HepG2 (cell line): ENCODE measurements at regions not wholly inside any gene's neighbourhood (a gene's known extent, or its start where the extent isn't known, plus 50 kb on each side); places are given as distances from the start of the nearest gene placed in this dataset.

Experiments
- ATAC-seq: fragments of 200-7000 bp; cut with Tn5 transposase; 3 replicates; pipeline ENCODE4 v1.9.1; 2020; ENCODE audit warnings: mild to moderate bottlenecking, moderate library complexity
- BruUV-seq: library from RNA; stranded (reverse); fragments of 400-500 nt; replicated peaks from 2 replicates; lab custom pipeline; 2021; lab: Mats Ljungman, UMichigan
- CTCF ChIA-PET: fragments of 300-600 bp; formaldehyde crosslinking; extraction: SDS; loops from one replicate; lab custom pipeline; 2021; ENCODE audit warnings: low total read pairs, inconsistent platforms, low intra/inter-chr PET ratio; lab: Yijun Ruan, JAX
- POLR2A ChIA-PET: fragments of 350-600 bp; sonication (Branson Sonifier 250); formaldehyde crosslinking; loops from one replicate; lab custom pipeline; 2020; ENCODE audit warnings: antibody characterized with exemption, inconsistent platforms; lab: Yijun Ruan, JAX
- DNase-seq: peaks from one replicate; pipeline ENCODE4 v3.0.0-alpha.2; 2015; ENCODE audit warnings: low spot score
- FAIRE-seq: peaks from 3 replicates; lab custom pipeline; 2011; peaks lifted over from hg19 to GRCh38; lab: Jason Lieb, UNC
- H2AFZ ChIP-seq: one replicate; pipeline ENCODE4 v1.6.1; 2011; ENCODE audit warnings: low read length, inconsistent platforms
- H3K27ac ChIP-seq: fragments of 300-600 bp; 3 replicates; pipeline ENCODE4 v1.8.0; 2011; ENCODE audit warnings: mixed run types, mild to moderate bottlenecking, mixed read lengths, low read length, inconsistent platforms; ENCODE audit not compliant: insufficient read depth; ENCODE audit errors: extremely low read length
- H3K27me3 ChIP-seq, 2 experiments: fragments of 200-600 bp in 1 of 2; 2 replicates in 1 of 2; 3 replicates in 1 of 2; pipeline versions ENCODE4 v1.6.0 to v1.8.0; 2011; ENCODE audit warnings: low read length in 2 of 2, mild to moderate bottlenecking in 2 of 2, moderate library complexity in 2 of 2, inconsistent platforms in 1 of 2; ENCODE audit not compliant: insufficient read depth in 2 of 2, control insufficient read depth in 1 of 2
- H3K36me3 ChIP-seq, 2 experiments: fragments of 200-600 bp in 1 of 2; replicated peaks in 1 of 2; 2 replicates in 1 of 2; 3 replicates in 1 of 2; pipeline versions ENCODE4 v1.5.1 to v1.8.0; 2011; ENCODE audit warnings: low read length in 2 of 2, inconsistent platforms in 1 of 2; ENCODE audit not compliant: insufficient read depth in 2 of 2, control insufficient read depth in 1 of 2
- H3K4me1 ChIP-seq: 2 replicates; pipeline ENCODE4 v1.5.1; 2012; ENCODE audit warnings: low read length, inconsistent platforms; ENCODE audit not compliant: insufficient read depth
- H3K4me2 ChIP-seq: 2 replicates; pipeline ENCODE4 v1.6.0; 2011; ENCODE audit warnings: low read depth, low read length, inconsistent platforms
- H3K4me3 ChIP-seq, 3 experiments: fragments of 200-600 bp in 1 of 3; sonication (generic), shearing (Covaris generic) in 1 of 3; replicated peaks in 1 of 3; 2 replicates each; pipeline ENCODE4 v1.5.1; 2011 to 2016; ENCODE audit warnings: low read length in 3 of 3, inconsistent platforms in 2 of 3, low read depth in 2 of 3, mild to moderate bottlenecking in 2 of 3, control low read depth in 1 of 3, mixed read lengths in 1 of 3; ENCODE audit not compliant: insufficient read depth in 1 of 3
- H3K79me2 ChIP-seq: one replicate; pipeline ENCODE4 v1.6.1; 2011; ENCODE audit warnings: low read length, inconsistent platforms; ENCODE audit not compliant: insufficient read depth
- H3K9ac ChIP-seq: 2 replicates; pipeline ENCODE4 v1.6.0; 2011; ENCODE audit warnings: mild to moderate bottlenecking, low read depth, low read length, inconsistent platforms; ENCODE audit not compliant: insufficient read depth
- H3K9me3 ChIP-seq: 2 replicates; pipeline ENCODE4 v1.5.1; 2012; ENCODE audit warnings: mild to moderate bottlenecking, low read length
- H4K20me1 ChIP-seq: 2 replicates; pipeline ENCODE4 v1.6.0; 2011; ENCODE audit warnings: inconsistent platforms, mild to moderate bottlenecking, low read length, moderate library complexity; ENCODE audit not compliant: insufficient read depth
- ATF2 ChIP-seq: sonication (generic); formaldehyde crosslinking; IDR thresholded peaks from 2 replicates; pipeline ENCODE4 v1.4.0; 2020; ENCODE audit warnings: missing genetic modification reagents
- FOXJ3 ChIP-seq: sonication (generic); formaldehyde crosslinking; IDR thresholded peaks from 2 replicates; pipeline ENCODE4 v1.4.0; 2020; ENCODE audit warnings: missing genetic modification reagents, mild to moderate bottlenecking, borderline replicate concordance
- PAWR ChIP-seq: sonication (generic); formaldehyde crosslinking; IDR thresholded peaks from 2 replicates; pipeline ENCODE4 v1.4.0; 2020; ENCODE audit warnings: missing genetic modification reagents, mild to moderate bottlenecking, borderline replicate concordance
- SNAI1 ChIP-seq: sonication (generic); formaldehyde crosslinking; IDR thresholded peaks from 2 replicates; pipeline ENCODE4 v1.5.0; 2020; ENCODE audit warnings: mild to moderate bottlenecking, missing genetic modification reagents, borderline replicate concordance
- ZBTB39 ChIP-seq: sonication (generic); formaldehyde crosslinking; IDR thresholded peaks from 2 replicates; pipeline ENCODE4 v1.5.0; 2020; ENCODE audit warnings: missing genetic modification reagents
- ZBTB7B ChIP-seq: sonication (generic); formaldehyde crosslinking; IDR thresholded peaks from 2 replicates; pipeline ENCODE4 v1.4.0; 2020; ENCODE audit warnings: missing genetic modification reagents
- ZMYM2 ChIP-seq: sonication (generic); formaldehyde crosslinking; IDR thresholded peaks from 2 replicates; pipeline ENCODE4 v1.8.0; 2022; ENCODE audit warnings: mild to moderate bottlenecking, missing genetic modification reagents
- ZNF253 ChIP-seq: sonication (generic); formaldehyde crosslinking; IDR thresholded peaks from 2 replicates; pipeline ENCODE4 v1.8.0; 2022; ENCODE audit warnings: mild to moderate bottlenecking, missing genetic modification reagents, borderline replicate concordance
- ZNF260 ChIP-seq: sonication (generic); formaldehyde crosslinking; IDR thresholded peaks from 2 replicates; pipeline ENCODE4 v1.4.0; 2020; ENCODE audit warnings: missing genetic modification reagents, low read depth, mild to moderate bottlenecking, borderline replicate concordance
- ZNF710 ChIP-seq: sonication (generic); formaldehyde crosslinking; IDR thresholded peaks from 2 replicates; pipeline ENCODE4 v1.5.0; 2020; ENCODE audit warnings: mild to moderate bottlenecking, missing genetic modification reagents, borderline replicate concordance
- ZNF766 ChIP-seq: sonication (generic); formaldehyde crosslinking; IDR thresholded peaks from 2 replicates; pipeline ENCODE4 v1.5.0; 2020; ENCODE audit warnings: missing genetic modification reagents, borderline replicate concordance
- ZSCAN12 ChIP-seq: sonication (generic); formaldehyde crosslinking; IDR thresholded peaks from 2 replicates; pipeline ENCODE4 v1.9.0; 2021; ENCODE audit warnings: mild to moderate bottlenecking, missing genetic modification reagents
- ZSCAN25 ChIP-seq: sonication (generic); formaldehyde crosslinking; IDR thresholded peaks from 2 replicates; pipeline ENCODE4 v1.8.0; 2022; ENCODE audit warnings: mild to moderate bottlenecking, missing genetic modification reagents
- WGBS: methylation state at CpG from one replicate; pipeline ENCODE4 v1.1.6; 2017; ENCODE audit warnings: low lambda C conversion rate; 5-methylcytosine and 5-hydroxymethylcytosine counted together
- in situ Hi-C: cut with HindIII; loops from 2 replicates; pipeline ENCODE4 v1.10.0; 2017; ENCODE audit warnings: low pct_unique_long_range_greater_than_20kb; ENCODE audit not compliant: extremely low pct_ligation_motif_present
- intact Hi-C: fragments of 100-400 bp; cut with micrococcal nuclease; formaldehyde crosslinking; loops from one replicate; pipeline ENCODE4 v1.10.0; 2022; ENCODE audit not compliant: unreplicated experiment

GRCh38 chr10:10830293-10830986 is 187.2 kb upstream of the CELF2 start:
- Histone ChIP-seq H3K79me2 (no peaks in the 10 kb centered on the region), H3K4me3 (no peak overlapping the region), H4K20me1 (no peaks in the 10 kb centered on the region), H3K9ac (no peak overlapping the region), H3K4me2 (no peak overlapping the region), H3K27me3 (no peaks in the 10 kb centered on the region), H3K36me3 (no peaks in the 10 kb centered on the region), H3K9me3 (0 out of 2 replicates have a peak, but pooled peaks cover 4% of the 10 kb centered on the region), H3K27ac (no peak overlapping the region), H3K4me1 (no peaks in the 10 kb centered on the region), H2AFZ (no peak overlapping the region)
- POLR2A ChIA-PET, result no interaction called here
- TF ChIP-seq SNAI1 (no peak), ZNF766 (CRISPR knock-in tag) (no peak), ZBTB7B (CRISPR knock-in tag) (no peak), ZNF710 (CRISPR knock-in tag) (no peak)
- no peak for FAIRE-seq
- no peak for ATAC-seq
- CTCF ChIA-PET, result no interaction called here
- no TSS peak for BruUV-seq
- WGBS, result 20% methylated on average over 6 of the region's 6 CpGs
- intact Hi-C loops (no loop called here), in situ Hi-C loops (no loop called here)
- no peak for DNase-seq

GRCh38 chr10:10831085-10831484 is 186.6 kb upstream of the CELF2 start:
- ChIA-PET POLR2A (no interaction called here), CTCF (no interaction called here)
- Histone ChIP-seq H3K4me1 (no peaks in the 10 kb centered on the region), H3K36me3 (no peaks in the 10 kb centered on the region), H3K27ac (no peak overlapping the region), H3K27me3 (no peaks in the 10 kb centered on the region), H3K4me2 (no peak overlapping the region), H3K9me3 (0 out of 2 replicates have a peak, but pooled peaks cover 4% of the 10 kb centered on the region), H3K9ac (no peak overlapping the region), H2AFZ (no peak overlapping the region), H3K4me3 (no peak overlapping the region), H4K20me1 (no peaks in the 10 kb centered on the region), H3K79me2 (no peaks in the 10 kb centered on the region)
- in situ Hi-C loops, result no loop called here
- intact Hi-C loops, result no loop called here
- FAIRE-seq, result no peak
- no peak for DNase-seq
- BruUV-seq, result no TSS peak
- ATAC-seq, result no peak
- 44% methylated on average over 8 of the region's 8 CpGs for WGBS
- TF ChIP-seq ZMYM2 (CRISPR knock-in tag) (no peak), ATF2 (CRISPR knock-in tag) (no peak), FOXJ3 (CRISPR knock-in tag) (no peak), ZSCAN25 (no peak), ZSCAN12 (CRISPR knock-in tag) (no peak), ZBTB39 (CRISPR knock-in tag) (no peak), ZNF260 (no peak), ZNF253 (CRISPR knock-in tag) (no peak), PAWR (CRISPR knock-in tag) (no peak)
